GM12873 (cell line): ENCODE measurements at regions not wholly inside any gene's neighbourhood (a gene's known extent, or its start where the extent isn't known, plus 50 kb on each side); places are given as distances from the start of the nearest gene placed in this dataset.

Experiments
- CTCF ChIP-seq: IDR thresholded peaks from 2 replicates; pipeline ENCODE4 v1.5.1; 2012; ENCODE audit warnings: low read depth, mild to moderate bottlenecking, moderate library complexity, low read length, control low read depth; ENCODE audit not compliant: insufficient read depth; ENCODE audit errors: missing control alignments

- no peak for TF ChIP-seq CTCF
Measured at GRCh38 chr9:12972608-12973589, 198.1 kb downstream of the LURAP1L start.

- TF ChIP-seq CTCF = no peak
Measured at GRCh38 chr9:12973710-12974109, 198.9 kb downstream of the LURAP1L start.

GRCh38 chr9:12974671-12975070 lies 199.9 kb downstream of the LURAP1L start:
- no peak for TF ChIP-seq CTCF

GRCh38 chr9:12975496-12975895 lies 200.7 kb downstream of the LURAP1L start:
- no peak for TF ChIP-seq CTCF

GRCh38 chr9:12980085-12980851 lies 205.4 kb downstream of the LURAP1L start:
- TF ChIP-seq CTCF = no peak

- no peak for TF ChIP-seq CTCF
Measured at GRCh38 chr9:12988258-12988657, 213.4 kb downstream of the LURAP1L start.

- TF ChIP-seq CTCF = no peak
Measured at GRCh38 chr9:12989669-12990068, 214.8 kb downstream of the LURAP1L start.
